ENCODE measurements at regions not wholly inside any gene's neighbourhood (a gene's known extent, or its start where the extent isn't known, plus 50 kb on each side); places are given as distances from the start of the nearest gene placed in this dataset.

DNA sequence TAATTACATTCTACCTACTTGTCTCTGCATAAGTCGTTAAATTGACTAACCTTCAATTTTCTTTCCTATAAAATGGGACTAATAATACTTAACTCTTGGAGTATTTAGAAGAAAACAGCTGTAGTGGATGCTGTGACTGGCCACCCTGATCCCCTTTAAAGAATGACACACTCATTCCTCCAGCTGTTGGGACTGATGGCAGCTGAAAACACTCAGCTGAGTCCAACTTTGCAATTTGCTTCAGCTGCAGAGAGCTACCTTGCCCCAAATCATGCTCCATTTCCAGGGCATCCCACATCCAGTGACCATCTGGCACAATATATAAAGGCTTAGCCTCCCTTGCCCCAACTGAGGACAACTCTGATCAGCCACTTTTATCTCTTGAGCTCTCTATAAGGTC lies 89.1 kb downstream of the MID1IP1 start:
- no peak for DNase-seq

DNA sequence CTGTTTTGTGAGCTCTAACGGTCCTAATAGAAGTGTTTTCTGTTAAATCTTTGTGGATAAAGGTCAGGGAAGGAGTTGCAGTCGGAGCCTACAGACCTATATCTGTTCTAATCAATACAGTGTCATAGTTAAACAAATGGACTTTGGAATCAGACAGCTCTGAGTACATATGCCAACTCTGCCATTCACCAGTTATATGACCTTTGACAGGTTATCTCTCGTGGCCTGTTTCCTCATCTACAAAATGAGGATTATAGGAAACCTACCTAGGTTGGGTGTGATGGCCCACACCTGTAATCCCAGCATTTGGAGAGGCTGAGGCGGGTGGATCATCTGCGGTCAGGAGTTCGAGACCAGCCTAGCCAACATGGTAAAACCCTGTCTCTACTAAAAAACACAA lies 89.7 kb downstream of the MID1IP1 start:
- DNase-seq, result no peak

DNA sequence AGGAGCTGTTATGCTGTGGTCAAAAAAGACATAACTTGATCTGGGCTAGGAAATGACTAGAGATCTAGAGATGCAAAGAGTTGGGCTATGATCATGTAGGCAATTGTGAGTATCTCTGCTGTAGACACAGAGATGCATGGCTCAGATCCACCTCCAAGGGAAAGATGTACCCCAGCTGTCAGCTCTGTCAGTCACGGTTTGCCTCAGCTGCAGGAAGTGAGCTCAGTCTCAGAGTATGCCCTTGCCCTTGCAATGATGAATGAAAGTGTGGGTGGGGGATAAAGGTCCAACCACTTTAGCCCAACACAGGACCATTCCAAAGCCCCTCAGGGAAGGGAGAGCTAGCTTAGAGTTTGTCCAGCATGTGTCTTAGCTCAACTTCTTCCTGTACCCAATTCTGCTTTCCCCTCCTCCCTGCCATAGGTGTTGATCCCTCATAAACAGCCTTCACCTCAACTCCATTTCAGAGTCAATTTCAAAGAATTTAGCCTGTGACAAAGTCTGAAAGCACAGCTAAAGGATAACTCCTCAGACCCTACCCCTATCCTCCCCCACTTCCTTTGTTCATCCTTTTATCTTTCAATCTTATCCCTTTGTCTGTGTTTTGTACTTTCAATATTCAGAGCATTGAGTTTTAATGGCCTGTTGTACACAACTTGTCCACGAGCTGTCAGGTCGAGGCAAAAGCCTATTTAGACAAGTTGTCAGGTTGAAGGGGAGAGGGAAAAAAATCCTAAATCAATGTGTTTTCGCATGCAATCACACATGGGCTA lies 90.6 kb downstream of the MID1IP1 start:
- DNase-seq, result no peak

DNA sequence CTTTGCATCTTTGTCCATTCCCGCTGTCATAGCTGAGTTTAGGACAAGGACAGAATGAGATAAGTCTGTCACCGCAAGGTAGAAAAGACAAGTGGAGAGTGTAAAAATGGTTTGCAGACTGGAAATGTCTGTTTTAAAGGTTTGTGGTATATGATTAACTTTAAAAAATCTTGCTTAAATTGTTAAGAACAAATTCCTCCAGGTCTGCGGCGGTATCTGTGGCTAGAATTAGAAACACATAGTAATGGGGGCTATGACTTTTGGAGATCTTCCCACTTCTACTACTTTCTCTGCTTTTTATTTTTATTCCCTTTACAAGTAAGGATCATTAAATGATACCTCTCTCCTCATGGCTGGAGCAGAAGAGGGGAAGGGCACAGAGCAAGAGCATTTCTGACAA lies 92.2 kb downstream of the MID1IP1 start:
- DNase-seq, result no peak

GRCh38 chrX:38895775-38896174 lies 94.5 kb downstream of the MID1IP1 start:
- DNase-seq, result no peak

- DNase-seq, result no peak
Observed at GRCh38 chrX:38896724-38897298, 95.6 kb downstream of the MID1IP1 start.

DNA sequence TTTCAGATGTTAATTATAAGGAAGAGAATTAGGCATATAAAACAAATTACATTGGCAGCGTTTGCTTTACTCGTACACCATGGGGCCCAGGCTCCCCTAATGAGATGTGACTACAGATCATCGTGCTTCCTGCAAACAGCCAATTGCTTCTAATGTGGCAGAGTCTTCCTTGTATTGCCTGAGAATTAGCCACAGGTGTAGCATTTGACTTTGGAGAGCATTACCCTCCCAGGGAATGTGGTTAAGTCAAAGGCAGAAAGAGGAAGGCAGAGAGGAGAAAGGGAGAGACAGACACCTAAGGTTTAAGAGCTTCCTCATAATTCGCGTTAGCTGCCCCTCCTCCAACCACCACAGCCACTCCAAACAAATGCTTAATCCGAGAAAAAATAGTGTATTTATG lies 97.0 kb downstream of the MID1IP1 start:
- no peak for DNase-seq

- no peak for DNase-seq
Observed at GRCh38 chrX:38899650-38900049, 98.4 kb downstream of the MID1IP1 start.

DNA sequence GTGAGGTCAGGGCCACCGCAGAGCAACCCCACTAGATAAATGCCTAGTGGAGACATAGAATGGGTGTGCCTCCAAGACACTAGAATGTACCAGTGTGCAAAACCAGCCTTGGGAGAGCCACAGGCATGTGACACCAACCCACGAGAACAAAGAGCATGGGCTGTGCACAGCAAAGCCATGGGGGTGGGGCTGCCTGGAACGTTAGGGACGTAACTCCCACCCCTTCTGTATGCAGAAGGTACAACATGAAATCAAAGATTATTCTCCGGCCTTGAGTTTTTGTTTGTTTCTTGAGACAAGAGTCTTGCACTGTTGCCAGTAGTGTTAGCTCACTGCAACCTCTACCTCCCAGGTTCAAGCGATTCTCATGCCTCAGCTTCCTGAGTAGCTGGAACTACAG lies 99.5 kb downstream of the MID1IP1 start:
- no peak for DNase-seq

GRCh38 chrX:38902972-38903492 lies 101.8 kb downstream of the MID1IP1 start:
- DNase-seq, result no peak

DNA sequence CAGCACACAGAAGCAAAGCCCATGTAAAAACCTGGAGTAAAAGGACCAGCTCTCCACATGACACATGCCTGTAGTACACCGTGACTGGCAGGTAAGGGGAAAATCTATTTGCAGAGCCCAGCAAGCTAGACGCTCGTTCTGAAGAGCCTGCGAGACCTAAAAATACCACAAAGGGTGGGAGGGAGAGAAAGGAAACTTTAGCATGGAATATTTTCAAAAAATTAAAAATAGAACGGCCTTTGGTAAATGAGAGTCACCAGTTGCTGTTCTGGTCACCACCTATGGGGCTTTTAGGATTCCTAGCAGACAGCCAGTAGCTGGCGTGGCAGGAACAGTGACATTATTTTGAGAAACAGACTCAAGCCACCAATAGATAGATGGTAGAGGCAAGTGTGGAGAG lies 115.5 kb downstream of the MID1IP1 start:
- DNase-seq, result no peak

DNA sequence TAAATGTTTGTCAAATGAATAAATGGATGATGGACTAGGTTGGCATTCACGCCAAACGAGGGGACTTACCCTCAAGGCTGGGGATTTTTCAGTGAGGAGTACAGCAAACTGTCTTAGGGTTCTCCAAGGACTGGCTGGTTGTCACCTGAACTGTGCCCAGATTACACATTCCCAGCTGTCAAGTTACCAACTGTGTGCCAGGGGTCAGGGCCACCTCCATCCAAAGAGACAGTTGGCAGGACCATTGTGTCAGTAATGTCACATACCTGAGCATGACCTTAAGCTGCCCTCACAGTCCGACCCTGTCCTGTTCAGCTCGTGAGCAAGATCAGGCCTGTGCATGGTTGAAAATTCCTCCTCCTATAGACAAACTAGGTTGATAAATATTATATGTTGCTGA lies 116.7 kb downstream of the MID1IP1 start:
- DNase-seq, result no peak

DNA sequence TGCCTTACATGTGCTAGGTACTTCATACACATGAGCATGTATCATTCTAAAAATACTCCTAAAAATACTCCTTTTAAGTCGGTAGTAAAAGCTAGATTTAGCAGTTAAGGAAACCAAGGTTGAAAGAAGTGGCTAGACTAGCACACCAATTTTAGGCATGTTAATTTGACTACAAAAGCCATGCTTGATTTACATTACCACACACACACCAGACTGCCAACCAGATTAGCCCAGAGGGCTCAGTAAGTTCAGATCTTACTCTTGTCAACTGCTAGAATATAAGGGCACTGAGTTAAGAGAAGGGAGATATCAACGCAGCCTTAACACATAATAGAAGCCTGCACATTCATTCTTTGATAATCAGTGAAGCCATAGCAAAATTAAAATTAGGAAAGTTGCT lies 117.9 kb downstream of the MID1IP1 start:
- no peak for DNase-seq

DNA sequence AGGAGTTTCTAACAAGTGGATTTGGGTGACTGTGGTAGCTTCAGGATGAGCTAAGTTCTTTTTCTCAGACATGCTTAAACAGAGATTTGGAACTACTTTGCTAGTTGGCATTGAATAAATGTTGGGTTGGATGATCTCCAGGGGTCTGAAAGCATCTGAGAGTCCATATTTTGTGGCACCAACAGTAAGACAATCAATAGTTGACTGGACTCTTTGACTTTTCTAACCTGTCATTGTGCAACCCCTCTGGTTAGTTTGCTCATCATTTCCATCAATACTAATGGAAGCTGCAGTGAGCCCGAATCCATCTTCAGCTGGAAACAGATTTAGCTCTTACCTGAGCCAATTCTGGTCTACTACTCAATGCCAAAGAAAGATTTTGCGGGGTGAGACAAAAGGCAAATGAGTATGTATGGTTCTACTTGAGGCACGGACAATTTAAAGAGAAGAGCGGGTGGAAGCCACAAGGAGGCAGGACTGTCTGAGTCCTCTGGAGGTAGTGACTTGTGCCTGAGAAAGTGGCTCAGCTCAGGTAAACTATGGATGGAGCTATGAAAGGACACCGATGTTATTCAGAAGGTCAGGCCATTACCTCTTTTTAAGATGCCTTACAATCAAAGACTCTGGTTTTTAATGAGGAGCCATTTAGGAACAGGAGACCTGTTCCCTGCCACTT lies 118.7 kb downstream of the MID1IP1 start:
- no peak for DNase-seq

- no peak for DNase-seq
Observed at GRCh38 chrX:38923451-38923969, 122.3 kb downstream of the MID1IP1 start.

GRCh38 chrX:38927592-38927991 lies 126.3 kb downstream of the MID1IP1 start:
- DNase-seq, result no peak

DNA sequence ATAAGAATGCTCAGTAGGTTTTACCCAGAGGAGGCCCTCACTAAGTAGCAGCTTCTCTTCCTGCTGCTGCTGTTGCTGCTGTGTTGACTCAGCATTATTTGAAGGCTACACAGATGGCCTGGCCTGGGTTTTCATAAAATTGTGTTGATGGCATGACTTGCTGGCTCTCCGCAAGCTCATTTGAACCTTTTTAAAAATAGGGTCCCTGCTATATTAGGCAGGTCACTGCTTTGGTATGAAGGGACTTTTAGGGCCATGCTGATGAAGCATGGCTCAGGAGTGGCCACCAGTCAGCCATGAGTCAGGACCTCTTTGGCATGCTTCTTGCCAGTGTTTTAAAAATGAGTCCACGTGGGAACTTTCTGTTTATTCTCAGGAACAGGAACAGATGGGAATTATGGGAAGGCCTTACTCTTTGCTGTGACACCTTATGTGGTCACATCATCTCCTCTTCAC lies 128.7 kb downstream of the MID1IP1 start:
- DNase-seq, result no peak

DNA sequence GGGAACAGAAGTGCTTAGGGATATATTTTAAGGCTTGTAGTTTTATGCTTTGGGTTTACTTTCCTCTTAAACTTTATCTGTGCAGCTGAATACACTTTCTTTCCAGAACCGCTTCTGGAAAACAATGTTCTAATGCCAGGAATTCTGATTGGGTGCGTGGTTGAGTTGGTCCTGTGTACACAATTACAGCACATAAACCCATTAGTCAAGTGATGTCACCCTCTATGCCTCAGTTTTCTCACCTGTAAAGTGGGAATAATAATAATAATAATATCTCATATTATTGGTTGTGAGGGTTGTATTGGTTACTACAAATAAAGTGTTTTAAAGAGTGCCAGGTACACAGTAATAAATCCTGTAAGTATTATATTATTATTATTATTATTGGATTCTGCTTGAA lies 129.2 kb downstream of the MID1IP1 start:
- DNase-seq, result no peak

DNA sequence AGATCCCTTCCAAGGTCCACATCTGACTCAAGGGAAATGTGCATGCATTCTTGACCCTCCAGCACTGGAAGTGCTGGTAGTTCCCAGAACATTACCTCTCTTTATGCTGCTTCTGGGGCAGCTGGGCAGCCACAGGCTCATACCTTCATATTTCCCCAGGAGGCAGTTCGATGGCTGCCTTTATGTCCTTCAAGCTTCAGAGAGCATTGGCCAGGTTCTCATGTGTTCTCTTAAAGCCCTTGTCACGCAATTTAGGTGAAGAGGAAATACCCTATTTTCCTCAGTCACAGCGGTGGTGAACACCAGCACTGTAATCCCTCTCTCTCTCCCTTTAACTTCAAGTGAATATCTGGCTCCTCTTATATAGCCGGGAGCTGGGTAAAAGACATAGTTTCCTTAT lies 134.3 kb downstream of the MID1IP1 start:
- DNase-seq, result no peak

GRCh38 chrX:38937400-38937799 lies 136.1 kb downstream of the MID1IP1 start:
- DNase-seq, result no peak

- no peak for DNase-seq
Observed at GRCh38 chrX:38937926-38938325, 136.7 kb downstream of the MID1IP1 start.

GRCh38 chrX:38939067-38939466 lies 137.8 kb downstream of the MID1IP1 start:
- no peak for DNase-seq

GRCh38 chrX:38940547-38940946 lies 139.3 kb downstream of the MID1IP1 start:
- DNase-seq, result no peak

DNA sequence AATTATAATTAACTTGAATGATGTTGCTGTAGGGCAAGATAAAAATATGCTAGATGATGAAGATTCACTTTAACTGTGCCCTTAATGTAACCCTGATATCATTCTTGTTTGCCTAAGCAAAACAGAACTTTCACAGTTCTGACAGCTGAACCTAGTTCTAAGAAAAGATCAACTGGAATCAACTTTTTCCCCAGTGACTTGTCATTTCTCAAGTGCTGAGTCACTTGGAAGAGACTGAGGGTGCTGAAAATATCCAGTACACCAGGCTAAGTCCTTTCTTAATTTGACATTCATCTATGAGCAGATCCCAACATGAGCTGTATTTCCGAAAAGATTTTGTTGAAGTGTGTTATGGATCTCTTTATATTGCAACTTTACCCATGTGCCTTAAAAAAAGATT lies 140.4 kb downstream of the MID1IP1 start:
- no peak for DNase-seq
